ENCODE measurements at regions not wholly inside any gene's neighbourhood (a gene's known extent, or its start where the extent isn't known, plus 50 kb on each side); places are given as distances from the start of the nearest gene placed in this dataset.

- H3K14ac ChIP-seq (ENCODE audit: insufficient read depth, low read length), result no peak overlapping the region
- no peak overlapping the region for H4K8ac ChIP-seq (replicated peaks; ENCODE audit: insufficient read length, low read depth, low read length)
- H3K9ac ChIP-seq (ENCODE audit: extremely low read depth, insufficient read length, low read length), result no peak overlapping the region
- peaks cover 24 to 32% of the 10 kb centered on the region in 2 experiments for H3K4me1 Mint-ChIP-seq
- no peaks in the 10 kb centered on the region for H3K79me1 ChIP-seq (ENCODE audit: insufficient read depth, low read depth, low read length, poor library complexity, severe bottlenecking)
- peaks cover 6% of the 10 kb centered on the region for H3K4me1 ChIP-seq (ENCODE audit: insufficient read depth, low read length)
- H3T11ph ChIP-seq (ENCODE audit: low read length), result no peak overlapping the region
- no peak overlapping the region for H2AFZ ChIP-seq (ENCODE audit: low read length)
- H3K27ac ChIP-seq (ENCODE audit: insufficient read length, low read depth, low read length), result no peak overlapping the region
- H2BK5ac ChIP-seq (ENCODE audit: insufficient read length, low read length), result no peak overlapping the region
- no peak overlapping the region for H2AK5ac ChIP-seq (ENCODE audit: insufficient read length, low read length)
- H3K79me2 ChIP-seq (ENCODE audit: insufficient read depth, low read length), result no peaks in the 10 kb centered on the region
- no peak overlapping the region for H2BK20ac ChIP-seq (ENCODE audit: low read depth, low read length, poor library complexity, severe bottlenecking)
- H3K27me3 ChIP-seq (ENCODE audit: insufficient read depth, low read length), result no peaks in the 10 kb centered on the region
- no peaks in the 10 kb centered on the region for H3K9me3 Mint-ChIP-seq
- no peaks in the 10 kb centered on the region for H4K20me1 ChIP-seq (ENCODE audit: control insufficient read depth, insufficient read depth, insufficient read length)
- no peak overlapping the region for H3K23ac ChIP-seq (ENCODE audit: insufficient read length, low read depth, low read length)
- no peak overlapping the region for H3K56ac ChIP-seq (ENCODE audit: insufficient read length, low read depth, low read length)
- no peaks in the 10 kb centered on the region for H3K27me3 Mint-ChIP-seq (ENCODE audit: low read depth)
- H3K27ac Mint-ChIP-seq, result peak overlapping the region in 2 of 3 experiments; percentile 15 to 20; a peak in 1 of 7 replicates
- H3K18ac ChIP-seq (ENCODE audit: insufficient read length, low read depth, low read length), result no peak overlapping the region
- no peaks in the 10 kb centered on the region for H3K9me3 ChIP-seq (ENCODE audit: control insufficient read depth, low read depth, low read length)
- no peak for DNase-seq
- no peak for TF ChIP-seq CTCF (conservative IDR thresholded peaks at IDR 0.05)
- no peak overlapping the region for H4K5ac ChIP-seq (ENCODE audit: insufficient read length, low read depth, low read length)
- no peak overlapping the region for H4K91ac ChIP-seq (ENCODE audit: insufficient read length, low read depth, low read length)
- no peak overlapping the region for H2BK15ac ChIP-seq (ENCODE audit: low read depth, low read length)
- H3K4me3 Mint-ChIP-seq, result no peak overlapping the region
- no peak overlapping the region for H2BK12ac ChIP-seq (ENCODE audit: insufficient read length, low read depth, low read length)
- H2BK120ac ChIP-seq (ENCODE audit: low read depth, low read length, poor library complexity, severe bottlenecking), result no peak overlapping the region
- H3K23me2 ChIP-seq (ENCODE audit: insufficient read length, low read depth, low read length, poor library complexity, severe bottlenecking), result no peaks in the 10 kb centered on the region
- H3K4me2 ChIP-seq (ENCODE audit: insufficient read depth, insufficient read length, low read length), result no peak overlapping the region
- no peak overlapping the region for H3K4ac ChIP-seq (ENCODE audit: low read depth, low read length)
- H3K36me3 Mint-ChIP-seq (ENCODE audit: insufficient read depth in 1 of 3, low read depth in 3 of 3), result no peaks in the 10 kb centered on the region
- no CpG with 5 or more reads among the region's 3 CpGs for WGBS (ENCODE audit: extremely low coverage, insufficient read length, low lambda C conversion rate)
Observed at GRCh38 chr14:71579331-71579730, 352.9 kb upstream of the RGS6 start.
